ENCODE measurements at regions not wholly inside any gene's neighbourhood (a gene's known extent, or its start where the extent isn't known, plus 50 kb on each side); places are given as distances from the start of the nearest gene placed in this dataset.
"Not testable (repeated sequence)": the region's sequence is repeated elsewhere in the genome, so short reads cannot be mapped to it uniquely, and the experiment has no call there.

- POLR2A ChIA-PET: no interaction called here
- no peak for DNase-seq (ENCODE audit: extremely low spot score)
- TF ChIP-seq CTCF (IDR thresholded peaks at IDR 0.05; ENCODE audit: control extremely low read depth, extremely low read depth, low read depth, missing control alignments): no peak
- CTCF ChIA-PET: interaction anchor here (1.2 to 2.7 kb wide), 4 partner anchors 12 to 643 kb away, joined by 3 to 10 read pairs (median 4); no protein-coding TSS in a partner anchor
Measured at GRCh38 chr5:102581011-102581410, 82.2 kb upstream of the SLCO6A1 start.

- CTCF ChIA-PET: interaction anchor here (0.7 kb wide), 1 partner anchor 557 kb away, joined by 3 read pairs; no protein-coding TSS in a partner anchor
- POLR2A ChIA-PET: no interaction called here
- no peak for TF ChIP-seq CTCF (IDR thresholded peaks at IDR 0.05; ENCODE audit: control extremely low read depth, extremely low read depth, low read depth, missing control alignments)
- no peak for DNase-seq (ENCODE audit: extremely low spot score)
Measured at GRCh38 chr5:102582696-102583095, 83.9 kb upstream of the SLCO6A1 start.

GRCh38 chr5:102583276-102584124 is 84.7 kb upstream of the SLCO6A1 start:
- TF ChIP-seq CTCF (IDR thresholded peaks at IDR 0.05; ENCODE audit: control extremely low read depth, extremely low read depth, low read depth, missing control alignments): peak; percentile 1
- ChIA-PET CTCF (interaction anchor here (0.7 to 2.0 kb wide), 5 partner anchors 22 to 640 kb away, joined by 3 to 8 read pairs (median 5); no protein-coding TSS in a partner anchor), POLR2A (no interaction called here)
- DNase-seq (ENCODE audit: extremely low spot score): no peak

- ChIA-PET CTCF (no interaction called here), POLR2A (no interaction called here)
- TF ChIP-seq CTCF (IDR thresholded peaks at IDR 0.05; ENCODE audit: control extremely low read depth, extremely low read depth, low read depth, missing control alignments): no peak
- DNase-seq (ENCODE audit: extremely low spot score): no peak
Measured at GRCh38 chr5:102589661-102590060, 90.9 kb upstream of the SLCO6A1 start.

GRCh38 chr5:102590467-102590866 is 91.7 kb upstream of the SLCO6A1 start:
- POLR2A ChIA-PET: no interaction called here
- no peak for DNase-seq (ENCODE audit: extremely low spot score)
- CTCF ChIA-PET: no interaction called here
- TF ChIP-seq CTCF (IDR thresholded peaks at IDR 0.05; ENCODE audit: control extremely low read depth, extremely low read depth, low read depth, missing control alignments): no peak

- CTCF ChIA-PET: no interaction called here
- POLR2A ChIA-PET: no interaction called here
- peak; percentile 2 for DNase-seq (ENCODE audit: extremely low spot score)
Measured at GRCh38 chr5:102591650-102592049, 92.8 kb upstream of the SLCO6A1 start.

GRCh38 chr5:102592586-102592985 is 93.8 kb upstream of the SLCO6A1 start:
- DNase-seq (ENCODE audit: extremely low spot score); POLR2A ChIA-PET: not testable (repeated sequence)
- CTCF ChIA-PET: interaction anchor here (1.2 kb wide), 1 partner anchor 12 kb away, joined by 3 read pairs; no protein-coding TSS in a partner anchor

More at GRCh38 chr5:102591650-102592049, 92.8 kb upstream of the SLCO6A1 start:
- no peak for TF ChIP-seq CTCF (IDR thresholded peaks at IDR 0.05; ENCODE audit: control extremely low read depth, extremely low read depth, low read depth, missing control alignments)
